Central memory CD8-positive, alpha-beta T cell (primary cell): ENCODE measurements at regions not wholly inside any gene's neighbourhood (a gene's known extent, or its start where the extent isn't known, plus 50 kb on each side); places are given as distances from the start of the nearest gene placed in this dataset.

Source experiments
- ATAC-seq: fragments of 150-1000 bp; cut with Tn5 transposase; replicated peaks from 2 replicates; pipeline ENCODE4 v1.10.0; 2022; ENCODE audit warnings: mild to moderate bottlenecking, moderate FRiP score, moderate number of reproducible peaks; ENCODE audit not compliant: poor library complexity, severe bottlenecking; ENCODE audit errors: extremely low read depth
- DNase-seq, 2 donors: peaks; one replicate each; pipeline ENCODE4 v3.0.0; 2021; ENCODE audit warnings: low spot score in 2 of 2
- H3K27ac Mint-ChIP-seq: one replicate; pipeline ENCODE4 v1.8.0; 2022; ENCODE audit warnings: low read depth, mild to moderate bottlenecking, moderate library complexity, mixed read lengths
- H3K27me3 Mint-ChIP-seq: one replicate; pipeline ENCODE4 v1.8.0; 2022; ENCODE audit warnings: mixed read lengths
- H3K36me3 Mint-ChIP-seq: one replicate; pipeline ENCODE4 v1.8.0; 2022; ENCODE audit warnings: mild to moderate bottlenecking, moderate library complexity, mixed read lengths; ENCODE audit not compliant: insufficient read depth
- H3K4me1 Mint-ChIP-seq: one replicate; pipeline ENCODE4 v1.8.0; 2022; ENCODE audit warnings: mixed read lengths
- H3K4me3 Mint-ChIP-seq: one replicate; pipeline ENCODE4 v1.8.0; 2022; ENCODE audit warnings: mild to moderate bottlenecking, moderate library complexity, mixed read lengths
- H3K9me3 Mint-ChIP-seq: one replicate; pipeline ENCODE4 v1.8.0; 2022; ENCODE audit warnings: mixed read lengths

GRCh38 chr12:105775343-105775742, 363.4 kb downstream of the NUAK1 start:
- Mint-ChIP-seq H3K9me3 (no peaks in the 10 kb centered on the region), H3K4me3 (no peak overlapping the region), H3K27ac (no peak overlapping the region), H3K27me3 (peaks cover 17% of the 10 kb centered on the region), H3K36me3 (peaks cover 2% of the 10 kb centered on the region), H3K4me1 (no peaks in the 10 kb centered on the region)
- ATAC-seq (no peak), DNase-seq (no peak)

GRCh38 chr12:105783983-105784947, 354.5 kb downstream of the NUAK1 start:
- Mint-ChIP-seq H3K27ac (no peak overlapping the region), H3K36me3 (peaks cover 2% of the 10 kb centered on the region), H3K27me3 (peaks cover 2% of the 10 kb centered on the region), H3K4me3 (no peak overlapping the region), H3K9me3 (peaks cover 6% of the 10 kb centered on the region), H3K4me1 (no peaks in the 10 kb centered on the region)
- DNase-seq = no peak
- no peak for ATAC-seq

GRCh38 chr12:105793421-105793820, 345.3 kb downstream of the NUAK1 start:
- Mint-ChIP-seq H3K27ac (no peak overlapping the region), H3K36me3 (no peaks in the 10 kb centered on the region), H3K27me3 (peaks cover 16% of the 10 kb centered on the region), H3K4me1 (no peaks in the 10 kb centered on the region), H3K9me3 (peaks cover 12% of the 10 kb centered on the region), H3K4me3 (no peak overlapping the region)
- ATAC-seq (no peak), DNase-seq (no peak)

GRCh38 chr12:105798256-105798845, 340.4 kb downstream of the NUAK1 start:
- Mint-ChIP-seq H3K4me3 (no peak overlapping the region), H3K27me3 (no peaks in the 10 kb centered on the region), H3K9me3 (no peaks in the 10 kb centered on the region), H3K27ac (no peak overlapping the region), H3K36me3 (no peaks in the 10 kb centered on the region), H3K4me1 (no peaks in the 10 kb centered on the region)
- DNase-seq (no peak), ATAC-seq (no peak)

- H3K27ac Mint-ChIP-seq = no peak overlapping the region
- H3K27me3 Mint-ChIP-seq = no peaks in the 10 kb centered on the region
- no peak overlapping the region for H3K4me3 Mint-ChIP-seq
- H3K4me1 Mint-ChIP-seq = no peaks in the 10 kb centered on the region
- ATAC-seq = no peak
- H3K36me3 Mint-ChIP-seq = no peaks in the 10 kb centered on the region
- DNase-seq = no peak
- H3K9me3 Mint-ChIP-seq = no peaks in the 10 kb centered on the region
These were observed 339.7 kb downstream of the NUAK1 start for GRCh38 chr12:105799103-105799502.

GRCh38 chr12:105801351-105801750, 337.4 kb downstream of the NUAK1 start:
- Mint-ChIP-seq H3K4me1 (no peaks in the 10 kb centered on the region), H3K27me3 (no peaks in the 10 kb centered on the region), H3K9me3 (no peaks in the 10 kb centered on the region), H3K27ac (no peak overlapping the region), H3K36me3 (no peaks in the 10 kb centered on the region), H3K4me3 (no peak overlapping the region)
- DNase-seq (no peak), ATAC-seq (no peak)

- DNase-seq = no peak
- no peak overlapping the region for H3K27ac Mint-ChIP-seq
- no peak for ATAC-seq
- H3K4me1 Mint-ChIP-seq = no peaks in the 10 kb centered on the region
- no peaks in the 10 kb centered on the region for H3K9me3 Mint-ChIP-seq
- H3K4me3 Mint-ChIP-seq = no peak overlapping the region
- no peaks in the 10 kb centered on the region for H3K27me3 Mint-ChIP-seq
- no peaks in the 10 kb centered on the region for H3K36me3 Mint-ChIP-seq
These were observed 335.5 kb downstream of the NUAK1 start for GRCh38 chr12:105803292-105803691.

GRCh38 chr12:105804591-105805265, 334.0 kb downstream of the NUAK1 start:
- Mint-ChIP-seq H3K36me3 (no peaks in the 10 kb centered on the region), H3K4me1 (no peaks in the 10 kb centered on the region), H3K27me3 (peaks cover 7% of the 10 kb centered on the region), H3K27ac (no peak overlapping the region), H3K9me3 (no peaks in the 10 kb centered on the region), H3K4me3 (no peak overlapping the region)
- no peak for DNase-seq
- ATAC-seq = no peak

GRCh38 chr12:105805730-105806399, 332.9 kb downstream of the NUAK1 start:
- Mint-ChIP-seq H3K4me3 (no peak overlapping the region), H3K4me1 (no peaks in the 10 kb centered on the region), H3K9me3 (peaks cover 2% of the 10 kb centered on the region), H3K36me3 (no peaks in the 10 kb centered on the region), H3K27ac (no peak overlapping the region), H3K27me3 (peaks cover 10% of the 10 kb centered on the region)
- ATAC-seq (no peak), DNase-seq (no peak)

- H3K27me3 Mint-ChIP-seq = peaks cover 15% of the 10 kb centered on the region
- DNase-seq (no peak), ATAC-seq (no peak)
- H3K27ac Mint-ChIP-seq = no peak overlapping the region
- H3K36me3 Mint-ChIP-seq = no peaks in the 10 kb centered on the region
- peaks cover 6% of the 10 kb centered on the region for H3K9me3 Mint-ChIP-seq
- H3K4me3 Mint-ChIP-seq = no peak overlapping the region
- H3K4me1 Mint-ChIP-seq = no peaks in the 10 kb centered on the region
These were observed 332.4 kb downstream of the NUAK1 start for GRCh38 chr12:105806400-105806770.

- Mint-ChIP-seq H3K4me3 (no peak overlapping the region), H3K9me3 (peaks cover 6% of the 10 kb centered on the region), H3K4me1 (no peaks in the 10 kb centered on the region), H3K27me3 (peaks cover 16% of the 10 kb centered on the region), H3K36me3 (no peaks in the 10 kb centered on the region), H3K27ac (no peak overlapping the region)
- ATAC-seq = no peak
- no peak for DNase-seq
These were observed 326.4 kb downstream of the NUAK1 start for GRCh38 chr12:105812366-105812765.

GRCh38 chr12:105813201-105813600, 325.6 kb downstream of the NUAK1 start:
- Mint-ChIP-seq H3K4me3 (no peak overlapping the region), H3K27me3 (peaks cover 16% of the 10 kb centered on the region), H3K27ac (no peak overlapping the region), H3K9me3 (peaks cover 6% of the 10 kb centered on the region), H3K4me1 (no peaks in the 10 kb centered on the region), H3K36me3 (no peaks in the 10 kb centered on the region)
- ATAC-seq (no peak), DNase-seq (no peak)
